Pancreas (tissue), 10 donors: ENCODE measurements at regions not wholly inside any gene's neighbourhood (a gene's known extent, or its start where the extent isn't known, plus 50 kb on each side); places are given as distances from the start of the nearest gene placed in this dataset.

ENCODE experiments used
- ATAC-seq, 4 donors: fragments of 200-7000 bp; cut with Tn5 transposase; one replicate each; pipeline versions ENCODE4 v1.8.0 to v1.9.1; 2020; ENCODE audit warnings: mild to moderate bottlenecking in 4 of 4, moderate library complexity in 4 of 4
- DNase-seq, 6 donors: peaks; one replicate each; pipeline ENCODE4 v3.0.0-alpha.2; 2020
- FAIRE-seq: peaks from 2 replicates; lab custom pipeline; 2012; peaks lifted over from hg19 to GRCh38; lab: Jason Lieb, UNC
- H3K27ac ChIP-seq, 4 donors: fragments of 200-600 bp; sonication (generic); 1 replicate in 3 of 4; 2 replicates in 1 of 4; pipeline versions ENCODE4 v1.5.0 to v1.8.0; 2020
- H3K27me3 ChIP-seq, 4 donors: fragments of 200-600 bp; one replicate each; pipeline ENCODE4 v1.8.0; 2021
- H3K36me3 ChIP-seq, 3 donors: fragments of 200-600 bp; sonication (generic) in 1 of 3; one replicate each; pipeline versions ENCODE4 v1.5.0 to v1.8.0; 2020 to 2021
- H3K4me1 ChIP-seq, 3 donors: fragments of 200-600 bp; one replicate each; pipeline ENCODE4 v1.8.0; 2021
- H3K4me3 ChIP-seq, 4 donors: fragments of 200-600 bp; sonication (generic) in 2 of 4; one replicate each; pipeline versions ENCODE4 v1.5.0 to v1.8.0; 2020 to 2021
- H3K9me3 ChIP-seq, 4 donors: fragments of 200-600 bp; one replicate each; pipeline ENCODE4 v1.8.0; 2021
- CTCF ChIP-seq, 4 donors: fragments of 200-600 bp; sonication (generic) in 3 of 4; IDR thresholded peaks; one replicate each; pipeline versions ENCODE4 v1.5.0 to v1.8.0; 2021; ENCODE audit warnings: antibody characterized with exemption in 4 of 4
- WGBS, 2 donors: extraction: QIAGEN DNeasy Blood & Tissue Kit; methylation state at CpG; one replicate each; pipeline ENCODE4 v1.1.7; 2013; 5-methylcytosine and 5-hydroxymethylcytosine counted together
- intact Hi-C, 3 donors: fragments of 100-400 bp; cut with DNase I; formaldehyde crosslinking; loops; one replicate each; pipeline versions ENCODE4 v1.11.1 to v1.14.2; 2022
- donor health status: healthy with polysubstance abuse.
- donor health status: DM: no; HTN: no; CAD: no; lungs with moderate emphysema.
- donor health status: DM: no; HTN: no; CAD: no.
- donor health status: control.
- donor health status: control.
- donor health status: Bipolar disorder and iron deficiency.
- donor health status: DM: yes; HTN: yes; CAD: no.
- donor health status: DM: no; HTN: no; CAD: no.
- donor health status: DM: no; HTN: no; CAD: no.
- donor health status: DM: yes; HTN: yes; CAD: no.

GRCh38 chr2:65724752-65725151 lies 292.4 kb upstream of the SPRED2 start:
- Histone ChIP-seq H3K27ac (no peak overlapping the region), H3K4me1 (peaks cover 0 to 6% (median 3%) of the 10 kb centered on the region in 3 donors), H3K9me3 (no peaks in the 10 kb centered on the region), H3K4me3 (no peak overlapping the region), H3K36me3 (no peaks in the 10 kb centered on the region), H3K27me3 (no peaks in the 10 kb centered on the region)
- intact Hi-C loops = no loop called here
- DNase-seq = peak in 2 of 6 donors; percentile 18 to 60
- WGBS, 2 donors = 78 to 80% methylated on average over 4 of the region's 4 CpGs
- FAIRE-seq = no peak
- no peak for TF ChIP-seq CTCF (IDR thresholded peaks at IDR 0.05)
- peak; percentile 55 to 63 (median 62) for ATAC-seq

GRCh38 chr2:65724336-65724735 lies 291.9 kb upstream of the SPRED2 start:
- intact Hi-C loops = no loop called here
- Histone ChIP-seq H3K27me3 (no peaks in the 10 kb centered on the region), H3K4me1 (peaks cover 0 to 6% (median 3%) of the 10 kb centered on the region in 3 donors), H3K36me3 (no peaks in the 10 kb centered on the region), H3K4me3 (no peak overlapping the region), H3K27ac (no peak overlapping the region), H3K9me3 (no peaks in the 10 kb centered on the region)
- no peak for FAIRE-seq
- 35 to 41% methylated on average over 2 of the region's 2 CpGs for WGBS, 2 donors
- TF ChIP-seq CTCF (IDR thresholded peaks at IDR 0.05) = no peak
- peak in 1 of 4 donors; percentile 32 for ATAC-seq
- DNase-seq = no peak

DNA sequence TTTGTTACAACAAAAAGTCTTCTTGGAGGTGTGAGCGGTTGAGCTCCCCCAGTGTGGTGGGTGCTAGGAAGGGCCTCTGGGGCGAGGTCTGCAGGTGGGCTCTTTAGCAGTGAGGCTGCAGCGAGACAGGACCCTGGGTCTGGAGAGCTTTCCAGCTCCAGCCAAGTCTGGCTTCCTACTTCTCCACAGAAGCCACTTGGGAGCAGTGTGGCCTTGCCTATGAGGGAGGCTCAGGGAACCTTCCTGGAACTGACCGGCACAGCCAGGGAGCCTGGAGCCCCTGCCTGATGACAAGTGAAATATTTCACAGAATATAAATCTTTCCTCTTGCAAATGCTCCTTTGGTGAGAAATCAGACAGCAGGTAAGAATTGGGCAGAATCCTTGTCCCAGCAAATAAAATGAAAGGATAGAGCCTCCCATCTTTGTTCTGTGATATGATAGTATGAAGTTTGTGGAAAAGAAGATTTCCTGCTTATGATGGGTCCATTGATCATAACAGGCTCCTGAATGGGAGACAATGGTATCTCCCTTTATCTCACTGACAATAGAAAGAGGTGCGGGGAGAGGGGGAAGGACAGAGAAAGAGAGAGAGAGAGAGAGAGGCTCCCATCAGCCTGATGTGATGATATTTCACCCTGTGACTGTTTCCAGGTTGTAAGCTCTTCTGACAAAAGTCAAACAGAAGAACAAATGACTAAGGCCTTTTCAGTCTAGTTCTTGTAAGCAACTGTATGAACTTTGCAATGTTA lies 289.8 kb upstream of the SPRED2 start:
- no peaks in the 10 kb centered on the region for H3K36me3 ChIP-seq
- peak in 5 of 6 donors; percentile 13 to 56 (median 25) for DNase-seq
- TF ChIP-seq CTCF (IDR thresholded peaks at IDR 0.05) = peak in 1 of 4 donors; percentile 22
- peak in 3 of 4 donors; percentile 82 to 93 (median 89) for ATAC-seq
- no peak overlapping the region for H3K27ac ChIP-seq
- 63 to 72% methylated on average over 5 of the region's 5 CpGs for WGBS, 2 donors
- H3K4me1 ChIP-seq = peaks cover 0 to 3% (median 0%) of the 10 kb centered on the region in 3 donors
- no peak for FAIRE-seq
- no peaks in the 10 kb centered on the region for H3K27me3 ChIP-seq
- intact Hi-C loops = no loop called here
- H3K9me3 ChIP-seq = no peaks in the 10 kb centered on the region
- no peak overlapping the region for H3K4me3 ChIP-seq

GRCh38 chr2:65716698-65717097 lies 284.3 kb upstream of the SPRED2 start:
- Histone ChIP-seq H3K27me3 (no peaks in the 10 kb centered on the region), H3K9me3 (no peaks in the 10 kb centered on the region), H3K27ac (no peak overlapping the region), H3K4me1 (peaks cover 0 to 8% (median 8%) of the 10 kb centered on the region in 3 donors), H3K36me3 (no peaks in the 10 kb centered on the region), H3K4me3 (no peak overlapping the region)
- DNase-seq (no peak), ATAC-seq (no peak), FAIRE-seq (no peak)
- intact Hi-C loops = no loop called here
- no peak for TF ChIP-seq CTCF (IDR thresholded peaks at IDR 0.05)
- 87 to 90% methylated on average over 1 of the region's 1 CpG for WGBS, 2 donors

DNA sequence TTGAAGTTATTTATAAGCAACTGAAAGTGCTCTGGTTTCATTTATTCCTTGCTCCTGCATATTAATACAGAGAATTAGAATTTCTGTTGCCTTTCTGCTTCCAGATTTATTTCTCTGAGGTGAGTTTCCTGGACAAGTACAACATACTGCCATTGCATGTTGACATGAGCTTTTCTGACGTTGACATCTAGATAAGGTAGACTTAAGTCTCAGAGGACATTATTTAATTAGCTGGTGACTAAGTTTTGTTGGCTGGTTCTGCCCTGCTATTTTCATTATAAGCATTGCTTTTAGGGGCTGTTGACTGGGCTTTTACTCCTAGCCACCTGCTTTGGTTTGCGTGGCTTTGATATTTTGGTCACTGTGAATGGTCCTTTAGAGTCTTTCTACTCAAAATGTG lies 282.9 kb upstream of the SPRED2 start:
- no peak for FAIRE-seq
- peak; percentile 89 to 97 (median 94) for ATAC-seq
- DNase-seq = no peak
- intact Hi-C loops = no loop called here
- no peak overlapping the region for H3K4me3 ChIP-seq
- 35 to 48% methylated on average over 2 of the region's 2 CpGs for WGBS, 2 donors
- no peaks in the 10 kb centered on the region for H3K27me3 ChIP-seq
- peak overlapping the region in 1 of 4 donors; percentile 34 for H3K27ac ChIP-seq
- H3K36me3 ChIP-seq = no peaks in the 10 kb centered on the region
- no peak for TF ChIP-seq CTCF (IDR thresholded peaks at IDR 0.05)
- peaks cover 0 to 8% (median 8%) of the 10 kb centered on the region in 3 donors for H3K4me1 ChIP-seq
- no peaks in the 10 kb centered on the region for H3K9me3 ChIP-seq
